Activated CD4-positive, alpha-beta T cell treated with anti-CD3 and anti-CD28 coated beads, Interleukin-2, amount 50 U/mL, for 1 hour (primary cell): ENCODE measurements at regions not wholly inside any gene's neighbourhood (a gene's known extent, or its start where the extent isn't known, plus 50 kb on each side); places are given as distances from the start of the nearest gene placed in this dataset.

Experiments used
- DNase-seq: peaks from one replicate; pipeline ENCODE4 v3.0.0-alpha.2; 2020

DNA sequence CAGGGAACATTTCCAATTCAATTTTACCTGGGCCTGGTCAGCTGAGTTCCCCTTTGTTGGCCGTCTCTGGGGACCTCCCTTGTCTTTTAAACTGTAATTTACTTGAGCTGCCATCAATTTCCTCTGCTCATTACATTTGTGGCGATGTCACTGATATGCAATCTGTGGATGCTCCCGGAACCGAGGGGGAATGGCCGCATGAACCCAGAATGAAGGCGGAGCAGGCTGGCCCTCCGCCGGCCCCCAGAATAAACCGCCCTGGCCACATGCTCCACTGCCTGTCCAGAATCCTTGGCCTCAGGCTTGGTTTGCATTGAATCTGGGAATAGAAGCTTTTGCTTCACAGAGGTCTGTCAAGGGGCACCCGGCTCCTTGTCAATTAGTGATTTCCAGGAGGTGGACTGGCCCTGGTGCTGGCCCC is 276.8 kb downstream of the TEX29 start:
- DNase-seq, result no peak

DNA sequence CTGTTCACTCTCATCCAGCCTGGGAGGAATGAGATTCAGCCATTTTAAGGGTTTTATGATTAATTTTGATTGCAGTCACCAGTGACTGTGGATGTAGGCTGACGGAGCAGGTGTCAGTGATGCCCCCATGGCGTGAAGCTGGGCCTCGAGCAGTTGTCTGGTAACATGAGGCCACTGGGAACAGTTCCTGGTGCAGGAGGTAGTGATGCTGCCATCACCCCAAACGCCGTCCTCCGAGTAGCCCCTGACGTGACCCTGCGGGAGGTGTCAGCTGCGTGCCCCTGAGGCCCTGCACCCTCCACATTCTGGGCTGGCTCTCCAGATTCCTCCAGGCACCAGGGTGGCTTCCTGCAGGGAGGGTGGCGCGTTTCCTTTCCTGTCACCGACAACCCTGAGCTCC is 277.2 kb downstream of the TEX29 start:
- no peak for DNase-seq

DNA sequence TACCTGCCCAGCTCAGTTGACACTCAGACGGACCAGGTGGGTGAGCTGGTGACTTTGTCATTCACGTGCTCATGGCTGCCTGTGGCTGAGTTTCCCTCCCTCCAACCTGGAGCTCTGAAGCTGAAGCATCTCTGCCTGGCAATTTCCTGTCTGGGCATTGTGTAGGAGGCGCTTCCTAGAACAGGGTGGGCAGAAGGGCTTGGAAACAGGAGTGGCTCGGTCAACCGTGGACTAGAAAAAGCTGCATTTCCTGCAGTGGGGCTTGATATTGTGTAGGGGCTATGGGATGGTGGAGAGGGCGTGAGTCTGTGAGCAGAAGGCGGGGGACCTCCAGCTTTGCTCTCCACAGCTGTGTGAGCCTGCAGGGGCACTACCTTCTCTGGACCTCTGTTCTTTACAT is 278.3 kb downstream of the TEX29 start:
- DNase-seq, result no peak

DNA sequence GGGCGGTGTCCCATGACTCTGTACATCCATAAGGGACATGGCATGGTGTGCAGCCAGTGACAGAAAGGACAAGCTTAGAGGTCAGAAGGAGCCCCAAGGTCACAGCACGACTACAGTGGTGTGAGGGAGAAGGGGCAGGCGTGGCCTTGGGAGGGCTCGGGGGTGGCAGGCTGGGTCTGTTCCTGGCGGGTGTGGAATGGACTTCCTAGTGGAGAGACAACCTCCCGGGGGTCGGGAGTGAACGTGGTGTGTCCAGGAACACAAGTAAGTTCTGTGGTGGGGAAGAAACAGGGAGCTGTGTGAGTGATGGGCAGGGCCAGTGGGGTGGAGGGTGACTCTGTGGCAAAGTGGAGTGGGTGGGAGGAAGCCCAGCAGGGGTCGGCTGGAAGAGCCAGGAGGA is 279.3 kb downstream of the TEX29 start:
- no peak for DNase-seq

DNA sequence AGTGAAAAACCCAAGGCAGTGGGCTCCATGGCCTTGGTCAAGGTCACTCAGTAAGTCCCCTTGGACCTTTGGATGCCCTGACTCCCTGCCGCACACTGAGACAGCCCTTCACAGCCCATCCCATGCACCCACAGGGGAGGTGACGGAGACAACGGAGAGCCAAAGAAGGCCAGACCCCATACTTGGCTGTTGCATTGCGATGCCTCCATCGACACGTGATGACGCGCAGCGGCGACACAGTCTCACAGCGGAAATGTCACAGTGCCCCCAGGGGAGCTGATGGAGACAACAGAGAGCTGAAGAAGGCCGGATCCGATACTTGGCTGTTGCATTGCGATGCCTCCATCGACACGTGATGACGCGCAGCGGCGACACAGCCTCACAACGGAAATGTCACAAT is 282.4 kb downstream of the TEX29 start:
- no peak for DNase-seq

DNA sequence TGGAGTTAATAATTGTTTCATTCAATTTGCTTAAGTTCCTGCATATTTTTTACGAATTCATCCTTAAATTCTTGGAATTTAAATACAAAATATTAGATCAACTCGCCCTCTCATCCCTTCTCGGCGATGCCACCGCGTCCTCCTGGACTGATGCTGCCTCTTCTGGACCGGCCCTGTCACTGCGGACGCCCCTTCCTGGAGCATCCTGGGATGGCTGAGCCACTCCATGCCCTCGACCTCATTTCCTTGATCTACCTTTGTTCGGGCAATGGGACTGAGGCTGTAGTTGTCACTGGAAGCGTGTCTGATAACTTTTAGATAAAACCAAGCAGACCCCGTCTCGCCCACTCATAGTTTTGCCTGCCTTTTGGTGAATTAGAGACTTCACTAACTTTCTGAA is 283.7 kb downstream of the TEX29 start:
- no peak for DNase-seq

DNA sequence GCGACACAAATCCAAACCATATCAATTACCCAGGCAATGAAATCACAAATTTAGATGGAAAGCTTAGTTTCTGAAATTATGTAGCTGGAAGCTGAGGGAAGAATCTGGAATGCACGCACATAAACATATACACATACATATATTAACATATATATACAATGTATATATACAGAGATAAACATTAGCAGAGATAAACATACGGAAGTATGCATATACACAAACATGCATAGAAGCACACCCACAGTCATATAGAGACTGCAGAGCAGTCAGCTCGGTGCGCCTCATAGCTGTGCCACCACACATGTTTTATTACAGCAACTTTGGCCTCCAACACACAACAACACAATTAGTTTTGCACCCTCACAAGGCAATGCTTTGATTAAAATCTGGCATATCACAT is 288.1 kb downstream of the TEX29 start:
- no peak for DNase-seq

DNA sequence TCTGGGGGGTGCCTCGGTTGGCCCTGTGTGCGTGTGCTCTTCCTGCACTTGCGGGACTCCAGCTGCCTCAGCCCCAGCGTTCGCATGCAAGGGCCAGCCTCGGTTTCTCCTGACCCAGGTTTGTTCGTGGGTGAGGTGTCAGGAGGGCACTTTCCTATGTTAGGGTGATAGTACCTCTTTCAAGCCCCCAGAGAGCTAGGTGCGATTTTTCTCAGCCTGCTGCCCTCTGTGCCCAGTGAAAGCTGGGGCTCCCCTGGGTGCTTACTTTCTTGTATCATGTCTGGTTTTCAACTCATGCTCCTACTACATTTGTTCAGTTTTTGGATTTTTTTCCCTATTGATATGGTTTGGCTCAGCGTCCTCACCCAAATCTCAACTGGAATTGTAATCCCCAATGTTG is 289.2 kb downstream of the TEX29 start:
- no peak for DNase-seq

DNA sequence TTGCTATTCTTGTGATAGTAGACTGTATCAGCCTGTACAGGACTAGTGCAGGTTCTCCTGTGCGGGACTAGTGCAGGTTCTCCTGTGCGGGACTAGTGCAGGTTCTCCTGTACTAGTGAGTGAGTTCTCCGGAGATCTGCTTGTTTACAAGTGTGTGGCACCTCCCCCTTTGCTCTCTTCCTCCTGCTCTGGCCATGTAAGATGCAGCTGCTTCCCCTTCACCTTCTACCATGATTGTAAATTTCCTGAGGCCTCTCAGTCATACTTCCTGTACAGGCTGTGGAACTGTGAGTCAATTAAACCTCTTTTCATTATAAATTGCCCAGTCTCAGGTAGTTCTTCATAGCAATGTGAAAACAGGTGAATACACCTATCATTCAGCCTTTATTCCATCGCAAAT is 289.6 kb downstream of the TEX29 start:
- no peak for DNase-seq

DNA sequence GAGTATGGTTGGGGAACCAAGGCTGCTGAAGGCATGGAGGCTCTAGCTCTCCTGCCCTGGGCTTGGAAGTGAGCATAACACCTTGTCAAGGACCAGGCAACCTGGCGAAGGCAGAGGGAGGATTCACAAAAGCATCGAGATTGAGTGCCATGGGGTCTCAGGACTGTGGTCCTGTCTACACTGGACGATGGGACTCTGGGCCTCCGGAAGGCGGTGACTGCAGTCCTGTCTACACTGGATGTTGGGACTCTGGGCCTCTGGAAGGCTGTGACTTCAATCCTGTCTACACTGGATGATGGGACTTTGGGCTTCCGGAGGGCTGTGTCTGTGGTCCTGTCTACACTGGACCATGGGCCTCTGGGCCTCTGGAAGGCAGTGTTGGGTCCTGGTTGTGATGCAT is 290.4 kb downstream of the TEX29 start:
- DNase-seq, result no peak

DNA sequence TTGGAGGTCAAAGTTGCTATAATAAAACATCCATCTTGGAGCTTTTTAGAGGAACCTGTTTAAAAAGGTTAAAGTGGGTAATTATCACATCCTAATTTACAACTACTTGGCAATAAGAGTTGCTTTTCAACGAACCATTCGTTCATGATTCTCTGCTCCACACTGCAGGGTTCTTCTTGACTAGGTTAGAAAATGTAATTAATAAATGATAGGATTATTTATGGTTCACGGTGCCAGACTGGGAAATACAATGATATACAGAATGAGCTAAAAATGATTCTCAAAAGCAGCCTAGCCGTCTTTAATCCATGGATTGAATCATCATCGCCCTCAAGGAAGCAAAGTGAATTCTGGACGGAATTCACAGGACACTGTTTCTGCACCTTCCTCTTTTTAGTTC is 291.2 kb downstream of the TEX29 start:
- no peak for DNase-seq

DNA sequence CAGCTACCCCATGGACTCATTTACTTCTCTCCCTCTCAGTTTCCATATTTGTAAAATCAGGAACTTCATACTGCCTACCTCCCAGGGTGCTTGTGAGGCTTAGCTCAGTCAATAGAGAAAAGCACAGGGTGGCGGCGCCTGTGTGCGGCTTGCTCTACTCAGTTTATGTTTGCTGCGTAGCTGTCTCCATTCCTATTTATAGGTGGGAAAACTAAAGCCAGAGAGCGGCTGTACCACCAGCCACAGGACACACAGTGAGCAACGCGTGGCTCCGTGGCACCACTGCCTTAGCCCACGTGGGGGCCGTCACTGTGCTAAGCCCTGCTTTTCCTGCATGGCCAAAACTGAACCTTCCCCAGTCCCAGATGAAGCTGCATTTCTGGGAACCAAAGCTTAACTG is 292.4 kb downstream of the TEX29 start:
- DNase-seq, result no peak

DNA sequence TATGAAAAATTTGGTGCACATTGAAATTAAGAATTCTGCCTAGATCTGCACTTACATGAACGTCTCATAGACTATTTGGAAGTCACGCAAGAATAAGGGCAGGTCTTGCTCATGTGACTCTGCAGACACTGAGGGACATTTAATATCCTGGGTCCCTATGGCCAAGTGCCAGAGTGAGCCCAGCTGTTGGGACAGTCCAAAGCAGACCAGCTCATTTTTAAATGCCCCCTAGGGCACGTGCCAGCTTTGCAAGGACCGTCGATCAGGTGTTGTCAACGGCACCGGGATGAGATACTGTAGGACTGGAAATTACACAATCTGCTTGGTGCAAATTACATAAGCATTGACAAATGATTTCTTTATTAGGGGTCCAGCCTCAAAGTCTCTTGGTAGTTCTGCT is 293.6 kb downstream of the TEX29 start:
- no peak for DNase-seq

DNA sequence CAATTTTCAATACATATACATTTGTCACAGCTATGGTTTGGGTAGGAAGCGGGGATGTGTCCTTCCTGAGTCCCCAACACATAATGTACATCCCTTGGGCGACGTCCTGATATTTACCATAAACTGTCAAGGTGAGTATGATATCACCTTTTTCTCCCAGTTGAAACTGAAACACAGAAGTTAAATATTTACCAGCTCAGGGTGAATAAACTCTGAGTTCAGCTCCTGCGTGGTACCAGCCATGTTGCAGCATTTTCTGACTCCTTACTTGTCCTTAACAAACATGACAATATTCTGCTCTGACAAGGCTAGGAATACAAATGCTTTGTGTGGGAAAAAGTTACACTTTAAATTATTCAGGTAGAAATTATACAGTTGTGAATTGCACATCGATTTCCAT is 294.2 kb downstream of the TEX29 start:
- DNase-seq, result no peak

DNA sequence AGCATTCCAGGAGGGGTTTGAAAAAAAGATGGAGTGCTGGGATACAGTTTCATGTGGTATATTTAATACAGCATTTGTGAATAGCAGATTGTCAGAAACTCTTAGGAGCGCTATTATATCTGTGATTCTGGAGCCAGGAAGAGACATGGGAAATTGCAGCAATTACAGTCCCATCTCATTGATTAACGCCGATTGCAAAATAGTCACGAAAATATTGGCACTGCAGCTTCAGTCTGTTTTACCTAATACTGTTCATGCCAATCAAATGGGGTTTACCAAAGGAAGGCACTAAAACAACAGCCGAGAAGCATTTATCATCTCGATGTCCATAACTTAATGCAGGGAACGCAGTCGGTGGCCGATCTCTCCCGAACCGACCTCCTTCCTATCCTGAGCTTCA is 295.8 kb downstream of the TEX29 start:
- DNase-seq, result no peak

DNA sequence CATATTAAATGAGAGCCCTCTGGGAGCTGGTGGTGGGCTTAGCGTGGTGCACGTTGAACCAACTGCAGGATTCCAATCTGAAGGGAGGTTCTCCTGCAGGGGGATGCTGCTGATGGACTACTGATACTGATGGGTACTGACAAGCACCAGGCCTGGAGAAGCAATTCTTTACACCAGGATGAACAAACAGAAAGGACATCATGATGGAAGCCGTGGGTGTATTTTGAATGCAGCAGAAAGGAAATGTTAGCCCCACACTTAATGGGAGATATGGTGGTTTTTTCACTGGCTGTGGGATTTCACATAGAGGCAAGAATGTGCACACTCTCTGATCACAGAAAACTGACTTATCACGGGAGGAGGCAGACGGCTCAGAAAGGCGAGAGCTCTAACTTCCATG is 299.7 kb downstream of the TEX29 start:
- DNase-seq, result no peak

DNA sequence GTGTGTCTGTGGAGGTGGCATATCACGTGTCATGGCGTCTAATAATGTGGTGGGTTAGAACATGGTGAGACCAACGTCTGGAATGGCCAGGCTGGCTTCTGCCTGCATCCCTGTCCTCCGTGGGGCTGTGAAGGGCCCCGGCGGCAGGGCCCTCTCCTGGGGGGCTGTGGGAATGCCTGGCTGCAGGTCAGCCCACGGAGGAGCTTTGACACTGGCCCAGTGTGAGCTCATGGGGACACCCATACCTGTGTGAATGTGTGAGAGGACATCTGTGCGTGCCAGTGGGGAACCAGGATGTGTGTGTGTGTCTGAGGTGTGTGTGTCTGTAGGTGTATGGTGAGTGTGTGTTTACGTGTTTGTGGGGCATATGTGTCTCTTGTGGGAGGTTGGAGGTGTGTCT is 300.1 kb downstream of the TEX29 start:
- DNase-seq, result no peak

DNA sequence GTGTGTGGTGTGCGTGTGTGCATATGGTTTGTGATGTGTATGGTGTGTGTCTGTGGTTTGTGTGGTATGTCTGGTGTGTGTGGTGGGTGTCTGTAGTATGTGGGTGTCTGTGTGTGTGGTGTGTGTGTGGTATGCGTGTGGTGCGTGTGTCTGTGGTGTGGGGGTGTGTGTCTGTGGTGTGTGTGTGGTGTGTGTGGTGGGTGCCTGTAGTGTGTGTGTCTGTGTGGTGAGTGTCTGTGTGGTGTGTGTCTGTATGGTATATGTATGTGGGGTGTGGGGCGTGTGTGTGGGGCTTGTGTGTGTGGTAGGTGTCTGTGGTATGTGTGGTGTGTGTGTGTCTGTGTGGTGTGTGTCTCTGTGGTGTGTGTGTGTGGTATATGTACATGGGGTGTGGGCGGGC is 300.7 kb downstream of the TEX29 start:
- DNase-seq, result no peak

DNA sequence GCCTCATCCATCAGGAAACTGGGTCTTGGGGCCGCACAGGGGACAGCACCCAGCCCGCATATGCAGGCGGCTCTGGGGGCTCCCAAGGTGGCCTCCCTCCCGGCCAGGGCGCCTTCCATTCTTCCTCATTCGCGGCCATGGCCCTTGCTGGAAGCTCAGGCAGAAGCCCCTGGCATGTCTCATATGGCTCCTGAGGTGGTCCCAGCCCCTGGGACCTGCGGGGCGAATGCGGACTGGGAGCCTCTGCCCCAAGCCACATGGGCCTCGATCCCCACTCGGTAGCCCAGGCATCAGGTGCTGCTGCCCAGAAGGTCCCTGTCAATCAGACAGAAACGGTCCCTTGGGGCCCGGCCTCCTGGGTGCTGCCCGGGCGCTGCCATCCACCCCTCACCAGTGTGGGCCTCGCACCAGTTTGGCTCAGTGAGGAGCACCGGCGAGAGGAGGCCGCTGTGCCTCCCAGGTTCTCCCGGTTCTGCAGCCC is 301.6 kb downstream of the TEX29 start:
- no peak for DNase-seq

DNA sequence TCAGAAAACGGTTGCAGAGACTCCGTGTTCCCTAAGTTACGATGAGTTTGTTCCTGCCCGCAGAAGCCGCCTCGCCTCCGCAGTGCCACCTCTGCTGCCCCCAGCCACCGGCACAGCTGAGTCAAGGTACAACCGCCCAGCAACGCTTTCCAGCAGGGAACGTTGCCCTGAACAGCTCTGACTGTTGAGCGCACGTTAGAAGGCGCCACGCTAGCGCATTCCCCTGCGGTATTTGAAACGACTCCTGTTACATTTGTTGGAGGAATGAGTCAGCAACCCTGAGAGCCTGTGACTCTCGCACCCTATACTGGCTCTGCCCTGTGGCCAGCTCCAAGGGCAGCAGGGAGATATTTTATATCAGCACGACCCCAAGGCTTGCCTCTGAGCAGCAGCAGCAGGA is 302.8 kb downstream of the TEX29 start:
- no peak for DNase-seq

DNA sequence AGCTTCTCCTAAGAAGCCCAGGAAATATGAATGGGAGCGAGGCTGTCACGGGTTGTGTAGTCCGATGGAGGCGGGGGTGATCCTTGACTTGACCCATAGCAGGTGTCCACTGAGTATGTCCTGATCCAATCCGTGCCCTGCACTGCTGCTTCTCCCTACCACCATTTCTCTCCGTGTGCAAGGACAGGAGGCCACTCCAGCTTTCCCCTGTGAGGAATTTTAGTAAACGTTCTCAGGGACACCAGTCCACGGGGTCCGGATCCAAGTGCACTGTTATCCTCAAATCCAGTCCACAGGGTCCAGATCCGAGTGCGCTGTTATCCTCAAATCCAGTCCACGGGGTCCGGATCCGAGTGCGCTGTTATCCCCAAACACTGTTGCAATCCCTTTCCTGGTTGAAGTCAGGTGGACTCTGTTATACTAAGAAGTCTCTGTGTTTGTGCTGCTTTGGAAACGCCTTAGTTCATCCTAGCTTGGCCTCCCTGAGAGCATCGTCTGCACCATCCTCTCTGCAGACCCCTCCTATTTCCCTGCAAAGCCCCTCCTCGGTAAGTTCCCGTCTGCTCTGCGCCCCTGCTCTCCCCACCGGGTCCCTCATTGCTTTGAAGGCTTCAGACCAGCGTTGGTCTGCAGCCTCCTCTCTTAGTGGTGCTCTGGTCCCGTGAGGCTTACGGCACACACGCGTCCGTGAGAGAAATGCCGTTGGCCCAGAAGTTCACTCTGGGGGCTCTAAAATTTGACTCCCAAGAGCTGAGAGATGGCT is 303.5 kb downstream of the TEX29 start:
- no peak for DNase-seq

DNA sequence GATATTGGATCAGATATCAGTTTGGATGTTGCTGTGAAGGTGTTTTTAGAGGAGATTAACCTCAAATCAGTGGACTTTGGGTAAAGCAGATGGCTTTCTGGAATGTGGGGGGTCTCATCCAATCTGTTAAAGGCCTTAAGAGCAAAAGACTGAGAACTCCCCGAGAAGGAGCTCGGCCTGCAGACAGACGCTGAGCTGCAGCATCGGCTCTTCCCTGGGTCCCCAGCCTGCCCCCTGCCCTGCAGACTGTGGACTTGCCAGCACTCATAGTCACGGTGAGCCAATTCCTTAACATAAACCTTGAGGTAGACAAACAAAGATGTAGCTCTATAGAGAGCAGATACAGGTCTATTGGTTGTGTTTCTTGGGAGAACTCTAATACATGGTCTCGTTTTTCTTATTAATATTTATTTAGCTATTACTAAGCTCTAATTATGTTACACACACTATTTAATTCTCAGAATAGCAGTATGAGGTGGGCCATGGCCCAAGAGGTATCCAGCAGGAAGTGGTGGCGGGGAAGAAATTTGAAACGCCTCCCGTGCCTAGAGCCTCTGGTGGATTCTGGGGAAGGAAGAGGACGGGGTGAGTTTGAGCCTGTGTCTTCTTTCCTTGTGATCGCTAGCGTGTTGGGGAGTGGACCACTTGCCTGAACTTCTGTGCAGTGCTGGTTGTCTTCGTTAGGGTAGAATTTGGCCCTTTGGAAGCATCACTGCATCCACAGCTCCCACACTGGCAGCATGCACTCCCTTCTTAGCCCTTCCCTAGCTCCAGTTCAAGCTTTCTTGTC is 305.3 kb downstream of the TEX29 start:
- DNase-seq, result no peak

DNA sequence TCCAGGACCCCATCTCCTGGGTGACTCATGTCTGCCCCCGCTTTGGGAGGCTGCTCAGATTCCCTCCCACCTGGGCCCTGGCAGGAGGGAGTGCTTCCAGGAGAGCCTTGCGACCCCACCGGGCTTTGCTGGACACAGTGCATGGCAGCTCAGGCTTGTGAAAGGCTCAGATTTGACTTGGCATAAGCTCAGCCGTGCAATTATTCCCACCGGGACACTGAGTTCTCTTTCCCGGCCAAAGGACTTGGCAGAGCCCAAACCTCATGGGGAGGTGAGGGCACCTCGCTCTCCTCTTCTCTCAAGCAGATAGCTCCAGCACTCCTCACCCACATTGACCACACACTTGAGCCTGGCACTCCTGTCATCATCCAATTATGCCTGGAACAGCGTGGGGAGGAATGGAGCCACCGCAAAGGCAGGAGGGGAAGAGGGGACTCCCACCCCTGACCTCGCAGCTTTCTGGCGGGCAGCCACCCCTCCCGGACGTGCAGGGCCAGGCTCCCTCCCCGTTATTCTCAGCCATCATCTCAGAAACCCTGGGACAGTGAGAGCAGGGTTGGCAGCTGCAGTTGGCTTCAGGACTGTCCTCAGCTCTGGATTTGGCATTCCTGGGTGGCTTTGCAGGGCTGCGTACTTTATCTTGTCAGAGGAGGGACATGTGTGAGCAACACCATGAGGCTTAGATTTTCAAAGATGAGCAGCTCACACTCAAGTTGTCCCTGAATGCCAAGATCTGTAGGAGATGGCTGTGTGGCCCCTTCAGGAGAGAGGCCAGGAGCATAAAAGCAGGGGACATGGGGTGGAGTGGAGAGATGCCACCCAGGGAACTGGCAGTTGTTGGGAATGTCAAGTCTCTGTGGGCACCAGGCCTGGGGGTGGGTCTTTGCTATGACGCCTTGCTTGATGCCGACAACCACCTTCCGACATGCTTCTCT is 306.2 kb downstream of the TEX29 start:
- no peak for DNase-seq
